ENCODE measurements at regions not wholly inside any gene's neighbourhood (a gene's known extent, or its start where the extent isn't known, plus 50 kb on each side); places are given as distances from the start of the nearest gene placed in this dataset.

DNA sequence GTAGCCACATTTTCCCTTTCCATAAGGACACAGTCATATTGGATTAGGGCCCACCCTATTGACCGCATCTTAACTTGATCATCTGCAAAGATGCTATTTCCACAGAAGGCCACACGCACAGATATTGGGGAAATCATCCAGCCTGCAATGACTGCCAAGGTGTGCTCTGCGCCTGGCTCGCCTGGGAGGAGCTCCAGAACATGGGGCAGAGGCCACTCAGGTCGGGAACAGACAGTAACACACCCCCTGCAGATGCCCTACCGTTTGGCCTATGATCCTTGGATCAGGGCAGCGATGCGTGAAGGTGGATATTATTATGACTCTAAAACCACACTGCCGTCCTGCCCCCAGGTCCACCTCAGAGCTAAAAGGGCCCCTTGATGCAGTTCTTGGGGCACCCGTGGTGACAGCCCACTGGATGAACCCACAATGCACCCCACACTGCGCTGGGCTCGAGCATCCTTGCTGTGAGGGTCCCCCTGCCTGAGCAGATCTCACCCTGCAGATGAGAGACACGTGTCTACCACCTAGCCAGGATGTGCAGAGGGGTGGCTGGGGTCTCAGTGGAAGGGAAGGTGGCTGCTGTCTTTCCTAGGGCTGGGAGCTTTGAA, 72.9 kb upstream of the ZNF516 start:
- no peaks in the 10 kb centered on the region for H3K9me3 ChIP-seq
- 91% methylated on average over 11 of the region's 13 CpGs for WGBS
- TF ChIP-seq POLR2AphosphoS5 (IDR thresholded peaks at IDR 0.05) (no peak), EP300 (IDR thresholded peaks at IDR 0.05) (no peak), POLR2A (IDR thresholded peaks at IDR 0.05; ENCODE audit: low read depth) (no peak)
- intact Hi-C loops (cut with DNase I), result no loop called here
- DNase-seq (ENCODE audit: extremely low spot score), result no peak
- H3K27ac ChIP-seq (replicated peaks in 1 of 4), result no peak overlapping the region
- H3K4me3 ChIP-seq, result no peak overlapping the region
- peaks cover 7 to 21% (median 12%) of the 10 kb centered on the region in 4 donors for H3K4me1 ChIP-seq
- H3K36me3 ChIP-seq, result no peaks in the 10 kb centered on the region
- no peaks in the 10 kb centered on the region for H3K27me3 ChIP-seq

DNA sequence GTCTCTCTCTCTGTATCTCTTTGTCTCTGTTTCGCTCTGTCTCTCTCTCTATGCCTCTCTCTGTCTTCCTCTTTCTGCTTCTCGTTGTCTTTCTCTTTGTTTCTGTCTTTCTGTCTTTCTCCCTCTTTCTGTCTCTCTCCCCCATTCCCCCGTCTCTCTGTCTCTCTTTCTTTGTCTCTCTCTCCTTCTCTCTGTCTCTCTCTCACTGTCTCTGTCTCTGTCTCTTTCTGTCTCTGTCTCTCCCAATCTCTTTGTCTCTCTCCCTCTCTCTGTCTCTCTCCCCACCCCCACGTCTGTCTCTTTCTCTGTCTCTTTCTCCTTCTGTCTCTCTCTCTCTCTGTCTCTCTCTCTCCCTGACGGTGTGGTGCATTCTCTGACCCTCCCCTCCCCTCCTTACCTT, 71.9 kb upstream of the ZNF516 start:
- Histone ChIP-seq H3K27me3 (no peaks in the 10 kb centered on the region), H3K4me3 (no peak overlapping the region), H3K27ac (replicated peaks in 1 of 4) (peak overlapping the region in 1 of 4 donors; percentile 80), H3K9me3 (no peaks in the 10 kb centered on the region), H3K4me1 (peaks cover 7 to 21% (median 12%) of the 10 kb centered on the region in 4 donors), H3K36me3 (no peaks in the 10 kb centered on the region)
- TF ChIP-seq, protein P1, sequence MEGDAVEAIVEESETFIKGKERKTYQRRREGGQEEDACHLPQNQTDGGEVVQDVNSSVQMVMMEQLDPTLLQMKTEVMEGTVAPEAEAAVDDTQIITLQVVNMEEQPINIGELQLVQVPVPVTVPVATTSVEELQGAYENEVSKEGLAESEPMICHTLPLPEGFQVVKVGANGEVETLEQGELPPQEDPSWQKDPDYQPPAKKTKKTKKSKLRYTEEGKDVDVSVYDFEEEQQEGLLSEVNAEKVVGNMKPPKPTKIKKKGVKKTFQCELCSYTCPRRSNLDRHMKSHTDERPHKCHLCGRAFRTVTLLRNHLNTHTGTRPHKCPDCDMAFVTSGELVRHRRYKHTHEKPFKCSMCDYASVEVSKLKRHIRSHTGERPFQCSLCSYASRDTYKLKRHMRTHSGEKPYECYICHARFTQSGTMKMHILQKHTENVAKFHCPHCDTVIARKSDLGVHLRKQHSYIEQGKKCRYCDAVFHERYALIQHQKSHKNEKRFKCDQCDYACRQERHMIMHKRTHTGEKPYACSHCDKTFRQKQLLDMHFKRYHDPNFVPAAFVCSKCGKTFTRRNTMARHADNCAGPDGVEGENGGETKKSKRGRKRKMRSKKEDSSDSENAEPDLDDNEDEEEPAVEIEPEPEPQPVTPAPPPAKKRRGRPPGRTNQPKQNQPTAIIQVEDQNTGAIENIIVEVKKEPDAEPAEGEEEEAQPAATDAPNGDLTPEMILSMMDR (IDR thresholded peaks at IDR 0.05), result no peak
- TF ChIP-seq EP300 (IDR thresholded peaks at IDR 0.05) (no peak), POLR2A (IDR thresholded peaks at IDR 0.05; ENCODE audit: low read depth) (no peak), POLR2AphosphoS5 (IDR thresholded peaks at IDR 0.05) (no peak)
- 91% methylated on average over 5 of the region's 5 CpGs for WGBS
- intact Hi-C loops (cut with DNase I), result no loop called here
- peak; percentile 10 for DNase-seq (ENCODE audit: extremely low spot score)

DNA sequence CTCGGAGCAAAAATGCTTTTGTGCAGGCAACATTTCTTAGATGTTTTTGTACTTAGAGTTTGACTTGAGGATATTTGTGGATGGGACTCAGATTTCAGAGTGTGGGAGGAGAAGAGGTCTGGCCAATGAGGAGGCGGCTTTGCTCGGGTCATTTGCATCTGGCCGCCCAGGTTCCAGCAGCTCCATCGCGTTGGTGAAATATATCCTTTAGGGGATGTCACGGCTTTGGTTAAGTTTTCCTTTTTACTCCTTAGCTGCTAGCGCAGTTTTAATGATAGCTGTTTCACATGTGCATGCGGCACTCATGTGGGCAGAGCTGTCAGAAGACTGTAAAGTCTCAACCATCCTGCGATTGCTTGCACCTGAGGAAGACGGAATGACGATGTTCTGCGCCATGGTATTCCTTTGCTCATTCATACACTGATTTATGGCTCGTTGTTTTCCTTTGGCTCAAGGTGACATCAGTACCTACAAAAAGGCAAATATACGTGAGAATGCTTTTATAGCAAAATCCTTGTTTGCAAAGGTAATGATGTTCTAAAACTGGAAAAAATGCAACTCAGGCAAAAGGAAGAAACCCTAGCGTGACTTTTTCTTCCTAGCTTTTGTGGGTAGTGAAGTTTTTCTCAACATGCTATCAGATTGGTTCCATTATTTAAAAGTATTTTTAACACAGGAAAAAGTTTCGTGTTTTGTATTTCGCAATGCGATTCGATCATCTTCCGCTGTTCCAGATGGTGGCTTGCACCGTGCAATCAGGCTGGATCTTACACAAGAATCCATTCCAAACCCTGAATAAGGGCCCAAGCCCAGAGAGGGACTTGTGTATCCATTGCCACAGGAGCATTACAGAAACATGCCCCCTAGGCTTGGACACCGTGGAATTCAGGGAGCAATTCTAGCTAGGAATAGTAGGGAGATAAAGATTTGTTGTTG, 70.5 kb upstream of the ZNF516 start:
- no peak for TF ChIP-seq EP300 (IDR thresholded peaks at IDR 0.05)
- TF ChIP-seq POLR2AphosphoS5 (IDR thresholded peaks at IDR 0.05), result peak; percentile 35 to 62
- peak overlapping the region; percentile 32 to 57 (median 37) for H3K4me3 ChIP-seq
- intact Hi-C loops (cut with DNase I), result no loop called here
- H3K27ac ChIP-seq (replicated peaks in 1 of 4), result peak overlapping the region; percentile 67 to 84 (median 78)
- 22% methylated on average over 23 of the region's 23 CpGs for WGBS
- DNase-seq (ENCODE audit: extremely low spot score), result peak; percentile 94
- no peaks in the 10 kb centered on the region for H3K9me3 ChIP-seq
- H3K36me3 ChIP-seq, result no peaks in the 10 kb centered on the region
- no peaks in the 10 kb centered on the region for H3K27me3 ChIP-seq
- H3K4me1 ChIP-seq, result peaks cover 7 to 21% (median 12%) of the 10 kb centered on the region in 4 donors

DNA sequence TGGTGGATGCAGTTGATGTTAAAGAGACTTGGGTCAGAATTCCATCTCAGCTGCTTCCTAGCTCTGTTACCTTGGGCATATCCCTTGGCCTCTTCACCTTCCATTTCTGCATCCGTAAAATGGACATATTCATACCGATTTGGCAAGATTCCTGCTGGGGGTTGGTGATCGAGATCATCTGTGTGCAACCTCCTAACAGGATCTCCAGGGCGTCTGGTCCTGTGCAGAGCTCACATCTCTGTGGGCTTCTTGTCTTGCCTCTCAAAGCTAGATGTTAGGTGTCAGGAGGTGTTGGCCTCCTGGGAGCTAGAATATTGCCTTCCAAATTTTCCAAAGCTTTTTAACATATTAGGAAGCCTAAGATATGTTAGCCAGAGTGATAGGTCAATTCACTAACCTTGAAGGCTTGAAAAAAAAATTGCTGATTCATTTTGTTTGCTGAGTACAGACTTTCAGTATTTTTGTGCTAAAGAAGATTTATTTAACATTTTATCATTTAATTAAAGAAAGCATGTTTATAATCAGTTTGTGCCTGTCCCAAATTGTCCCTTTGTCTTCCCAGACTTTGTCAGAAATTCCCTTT, 69.7 kb upstream of the ZNF516 start:
- DNase-seq (ENCODE audit: extremely low spot score), result peak; percentile 91
- TF ChIP-seq, protein P1 (IDR thresholded peaks at IDR 0.05), result no peak
- TF ChIP-seq POLR2A (IDR thresholded peaks at IDR 0.05; ENCODE audit: low read depth), result no peak
- TF ChIP-seq EP300 (IDR thresholded peaks at IDR 0.05), result no peak
- TF ChIP-seq POLR2AphosphoS5 (IDR thresholded peaks at IDR 0.05), result no peak
- H3K9me3 ChIP-seq, result no peaks in the 10 kb centered on the region
- intact Hi-C loops (cut with DNase I), result no loop called here
- peak overlapping the region; percentile 67 to 84 (median 78) for H3K27ac ChIP-seq (replicated peaks in 1 of 4)
- 37% methylated on average over 4 of the region's 4 CpGs for WGBS
- peaks cover 7 to 21% (median 12%) of the 10 kb centered on the region in 4 donors for H3K4me1 ChIP-seq
- peak overlapping the region; percentile 32 to 57 (median 37) for H3K4me3 ChIP-seq
- H3K27me3 ChIP-seq, result no peaks in the 10 kb centered on the region
- no peaks in the 10 kb centered on the region for H3K36me3 ChIP-seq

DNA sequence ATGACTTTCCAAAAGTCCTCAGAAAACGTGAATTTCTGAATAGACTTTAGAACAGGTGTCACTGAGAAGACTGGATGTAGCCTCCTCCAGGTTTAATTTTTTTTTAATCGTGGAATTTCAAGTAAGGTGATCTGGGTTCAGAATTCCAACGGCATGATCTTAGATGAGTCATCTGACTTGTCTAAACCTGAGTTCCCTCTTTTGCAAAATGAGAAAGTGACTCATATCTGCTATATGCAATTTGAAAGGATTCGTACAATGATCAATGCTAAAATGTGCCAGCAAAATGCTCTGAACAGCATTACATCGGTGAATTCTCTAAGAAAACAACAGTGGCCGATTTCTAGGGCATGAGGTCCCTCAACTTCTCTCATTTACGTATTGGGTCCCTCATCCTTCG, 69.1 kb upstream of the ZNF516 start:
- Histone ChIP-seq H3K27me3 (peaks cover 0 to 3% (median 0%) of the 10 kb centered on the region in 4 donors), H3K27ac (replicated peaks in 1 of 4) (peak overlapping the region; percentile 67 to 84 (median 78)), H3K4me3 (no peak overlapping the region), H3K36me3 (no peaks in the 10 kb centered on the region), H3K9me3 (no peaks in the 10 kb centered on the region), H3K4me1 (peaks cover 7 to 21% (median 12%) of the 10 kb centered on the region in 4 donors)
- WGBS, result 79% methylated on average over 8 of the region's 8 CpGs
- TF ChIP-seq POLR2AphosphoS5 (IDR thresholded peaks at IDR 0.05), result no peak
- no peak for TF ChIP-seq POLR2A (IDR thresholded peaks at IDR 0.05; ENCODE audit: low read depth)
- TF ChIP-seq, protein P1 (IDR thresholded peaks at IDR 0.05), result no peak
- TF ChIP-seq EP300 (IDR thresholded peaks at IDR 0.05), result no peak
- intact Hi-C loops (cut with DNase I), result no loop called here
- DNase-seq (ENCODE audit: extremely low spot score), result no peak
